ENCODE measurements at regions not wholly inside any gene's neighbourhood (a gene's known extent, or its start where the extent isn't known, plus 50 kb on each side); places are given as distances from the start of the nearest gene placed in this dataset.
"Not testable (repeated sequence)": the region's sequence is repeated elsewhere in the genome, so short reads cannot be mapped to it uniquely, and the experiment has no call there.

GRCh38 chr9:96108691-96109380 is 193.1 kb downstream of the HSD17B3 start:
- H3K9me3 ChIP-seq: no peaks in the 10 kb centered on the region
- no peak overlapping the region for H3K27ac ChIP-seq
- H3K27me3 ChIP-seq: no peaks in the 10 kb centered on the region
- intact Hi-C loops (cut with DNase I): no loop called here
- H3K4me1 ChIP-seq: no peaks in the 10 kb centered on the region
- H3K36me3 ChIP-seq: no peaks in the 10 kb centered on the region
- ATAC-seq (no peak), DNase-seq (no peak)
- H3K4me3 ChIP-seq: no peak overlapping the region
- 68% methylated on average over 8 of the region's 8 CpGs for WGBS (ENCODE audit: insufficient coverage, low coverage, low lambda C conversion rate, missing lambda C conversion rate)
- TF ChIP-seq POLR2A (IDR thresholded peaks at IDR 0.05) (no peak), CTCF (IDR thresholded peaks at IDR 0.05) (no peak)

- intact Hi-C loops (cut with DNase I): no loop called here
- TF ChIP-seq CTCF (IDR thresholded peaks at IDR 0.05) (no peak), POLR2A (IDR thresholded peaks at IDR 0.05) (no peak)
- Histone ChIP-seq H3K9me3 (no peaks in the 10 kb centered on the region), H3K4me1 (no peaks in the 10 kb centered on the region), H3K27me3 (no peaks in the 10 kb centered on the region), H3K36me3 (no peaks in the 10 kb centered on the region), H3K4me3 (no peak overlapping the region), H3K27ac (no peak overlapping the region)
- 57% methylated on average over 2 of the region's 2 CpGs for WGBS (ENCODE audit: insufficient coverage, low coverage, low lambda C conversion rate, missing lambda C conversion rate)
- ATAC-seq (no peak), DNase-seq (no peak)
Observed at GRCh38 chr9:96107436-96107835, 194.5 kb downstream of the HSD17B3 start.

- H3K36me3 ChIP-seq: no peaks in the 10 kb centered on the region
- no peak overlapping the region for H3K27ac ChIP-seq
- 36% methylated on average over 7 of the region's 12 CpGs for WGBS (ENCODE audit: insufficient coverage, low coverage, low lambda C conversion rate, missing lambda C conversion rate)
- ATAC-seq: no peak
- no peak overlapping the region for H3K4me3 ChIP-seq
- no peaks in the 10 kb centered on the region for H3K4me1 ChIP-seq
- H3K9me3 ChIP-seq: no peaks in the 10 kb centered on the region
- intact Hi-C loops (cut with DNase I): no loop called here
- H3K27me3 ChIP-seq: no peaks in the 10 kb centered on the region
- TF ChIP-seq POLR2A (IDR thresholded peaks at IDR 0.05) (no peak), CTCF (IDR thresholded peaks at IDR 0.05) (no peak)
- no peak for DNase-seq
Observed at GRCh38 chr9:96100385-96101300, 201.3 kb downstream of the HSD17B3 start.

GRCh38 chr9:96090630-96091029 is 211.3 kb downstream of the HSD17B3 start:
- H3K9me3 ChIP-seq; intact Hi-C loops (cut with DNase I); H3K4me1 ChIP-seq; H3K36me3 ChIP-seq; ATAC-seq; DNase-seq; H3K4me3 ChIP-seq; H3K27me3 ChIP-seq; H3K27ac ChIP-seq: not testable (repeated sequence)
- 58% methylated on average over 2 of the region's 2 CpGs for WGBS (ENCODE audit: insufficient coverage, low coverage, low lambda C conversion rate, missing lambda C conversion rate)

- ATAC-seq: no peak
Observed at GRCh38 chr9:96089452-96090085, 212.4 kb downstream of the HSD17B3 start.

More at GRCh38 chr9:96089452-96090085, 212.4 kb downstream of the HSD17B3 start:
- no peaks in the 10 kb centered on the region for H3K27me3 ChIP-seq
- TF ChIP-seq CTCF (IDR thresholded peaks at IDR 0.05) (peak in 1 of 4 donors; percentile 7), POLR2A (IDR thresholded peaks at IDR 0.05) (no peak)
- H3K36me3 ChIP-seq: no peaks in the 10 kb centered on the region
- no peak for DNase-seq
- H3K9me3 ChIP-seq: no peaks in the 10 kb centered on the region
- no peaks in the 10 kb centered on the region for H3K4me1 ChIP-seq
- no peak overlapping the region for H3K4me3 ChIP-seq
- no peak overlapping the region for H3K27ac ChIP-seq
- intact Hi-C loops (cut with DNase I): no loop called here
- WGBS (ENCODE audit: insufficient coverage, low coverage, low lambda C conversion rate, missing lambda C conversion rate): 20% methylated on average over 1 of the region's 5 CpGs

All from right lobe of liver (tissue), 6 donors.